PC-9 (cell line): ENCODE measurements at regions not wholly inside any gene's neighbourhood (a gene's known extent, or its start where the extent isn't known, plus 50 kb on each side); places are given as distances from the start of the nearest gene placed in this dataset.

Source experiments
- BruUV-seq: library from RNA; stranded (reverse); fragments of 400-500 nt; replicated peaks from 2 replicates; lab custom pipeline; 2021; lab: Mats Ljungman, UMichigan
- CTCF ChIA-PET: fragments of 300-600 bp; sonication (Branson Sonifier 250); formaldehyde crosslinking; loops from one replicate; lab custom pipeline; 2022; ENCODE audit warnings: antibody characterized with exemption; lab: Charles Lee
- POLR2A ChIA-PET: fragments of 300-600 bp; sonication (Branson Sonifier 250); formaldehyde crosslinking; loops from one replicate; lab custom pipeline; 2022; ENCODE audit warnings: antibody characterized with exemption; ENCODE audit not compliant: unreplicated experiment; lab: Charles Lee
- DNase-seq, 2 experiments: peaks; one replicate each; pipeline versions ENCODE4 v3.0.0 to v3.0.0-alpha.2; 2015 to 2022; ENCODE audit warnings: mixed read lengths in 1 of 2
- H2AFZ ChIP-seq: fragments of 200-600 bp; sonication (generic); 2 replicates; pipeline ENCODE4 v1.8.1; 2017; ENCODE audit warnings: antibody characterized with exemption
- H3F3A ChIP-seq: fragments of 200-600 bp; sonication (generic); 2 replicates; pipeline ENCODE4 v1.8.1; 2017; ENCODE audit warnings: antibody characterized with exemption, mild to moderate bottlenecking, low read depth; ENCODE audit not compliant: insufficient read depth
- H3K27ac ChIP-seq: fragments of 200-600 bp; sonication (generic); 2 replicates; pipeline ENCODE4 v1.6.1; 2016; ENCODE audit warnings: mixed run types
- H3K27me3 ChIP-seq: fragments of 200-600 bp; sonication (generic); 2 replicates; pipeline ENCODE4 v1.6.1; 2016; ENCODE audit warnings: low read depth, mixed run types; ENCODE audit not compliant: insufficient read depth
- H3K36me3 ChIP-seq: fragments of 200-600 bp; sonication (generic); 2 replicates; pipeline ENCODE4 v1.6.1; 2016; ENCODE audit warnings: low read depth, mixed run types
- H3K4me1 ChIP-seq: fragments of 200-600 bp; sonication (generic); replicated peaks from 2 replicates; pipeline ENCODE4 v1.6.1; 2016; ENCODE audit warnings: mixed run types; ENCODE audit not compliant: insufficient read depth
- H3K4me2 ChIP-seq: fragments of 200-600 bp; sonication (generic); 2 replicates; pipeline ENCODE4 v1.6.1; 2017; ENCODE audit warnings: mixed run types
- H3K4me3 ChIP-seq: fragments of 200-600 bp; sonication (generic); 2 replicates; pipeline ENCODE4 v1.6.1; 2016; ENCODE audit warnings: mixed run types
- H3K79me2 ChIP-seq: fragments of 200-600 bp; sonication (generic); 2 replicates; pipeline ENCODE4 v1.6.1; 2017; ENCODE audit warnings: low read depth, mixed run types
- H3K9me2 ChIP-seq: fragments of 200-600 bp; sonication (generic); 2 replicates; pipeline ENCODE4 v1.8.1; 2017; ENCODE audit warnings: mild to moderate bottlenecking; ENCODE audit not compliant: insufficient read depth
- H3K9me3 ChIP-seq: fragments of 200-600 bp; sonication (generic); 2 replicates; pipeline ENCODE4 v1.8.1; 2016; ENCODE audit warnings: low read depth; ENCODE audit not compliant: insufficient read depth
- H4K20me1 ChIP-seq: fragments of 200-600 bp; sonication (generic); 2 replicates; pipeline ENCODE4 v1.8.1; 2017; ENCODE audit not compliant: insufficient read depth
- CTCF ChIP-seq: fragments of 200-600 bp; sonication (generic); conservative IDR thresholded peaks from 2 replicates; pipeline ENCODE4 v1.6.1; 2017; ENCODE audit warnings: mixed run types, antibody characterized with exemption, mild to moderate bottlenecking, moderate library complexity
- EZH2 ChIP-seq: fragments of 200-600 bp; sonication (generic); IDR thresholded peaks from 2 replicates; pipeline ENCODE4 v1.8.0; 2017; ENCODE audit warnings: antibody characterized with exemption, low read depth
- intact Hi-C: fragments of 100-400 bp; cut with micrococcal nuclease; formaldehyde crosslinking; loops from one replicate; pipeline ENCODE4 v1.10.0; 2022; ENCODE audit not compliant: unreplicated experiment

DNA sequence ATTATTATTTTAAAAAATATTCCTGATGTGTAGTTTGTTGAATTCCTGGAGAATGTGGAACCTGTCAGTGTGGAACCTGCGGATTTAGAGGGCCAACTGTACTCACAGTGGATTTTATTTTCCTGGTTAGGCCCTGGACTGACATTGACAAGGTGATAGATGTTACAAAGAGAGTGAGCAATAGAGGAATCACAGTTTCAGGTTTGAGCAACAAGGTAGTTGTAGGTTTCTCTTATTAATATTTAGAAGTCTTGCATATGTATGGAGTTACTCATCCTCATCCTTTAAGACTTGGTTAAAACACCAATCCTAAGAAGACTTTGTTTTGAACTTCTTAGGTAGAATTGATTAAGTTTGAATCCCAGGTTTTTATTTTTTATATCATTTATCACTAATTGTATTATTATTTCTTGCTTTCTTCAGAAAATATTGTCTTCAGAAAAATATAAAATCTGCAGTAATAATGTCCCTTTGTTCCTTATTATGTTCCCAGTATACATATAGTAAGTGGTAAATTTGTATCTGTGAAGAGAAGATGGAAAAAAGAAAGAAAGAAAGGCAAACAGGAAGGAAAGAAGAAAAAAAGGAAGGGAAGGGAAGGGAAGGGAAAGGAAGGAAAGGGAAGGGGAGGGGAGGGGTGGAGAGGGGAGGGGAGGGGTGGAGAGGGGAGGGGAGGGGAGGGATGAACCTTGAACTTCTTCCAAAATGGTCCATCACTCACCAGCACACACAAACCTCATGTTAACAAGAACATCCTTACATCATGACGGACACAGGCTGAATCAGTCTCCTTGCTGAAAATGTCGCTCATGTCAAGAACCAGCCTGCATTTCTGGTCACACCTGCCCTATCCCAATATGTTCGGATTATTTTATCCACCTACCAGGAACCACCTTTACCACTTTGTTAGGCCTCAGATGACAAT is 867.2 kb downstream of the CDH11 start:
- ChIA-PET POLR2A (no interaction called here), CTCF (no interaction called here)
- Histone ChIP-seq H3F3A (no peaks in the 10 kb centered on the region), H3K27me3 (no peaks in the 10 kb centered on the region; the same call in 1 of the 2 replicates), H3K9me3 (no peaks in the 10 kb centered on the region), H3K9me2 (no peaks in the 10 kb centered on the region; the same call in 1 of the 2 replicates), H2AFZ (no peak overlapping the region), H3K79me2 (no peaks in the 10 kb centered on the region), H4K20me1 (no peaks in the 10 kb centered on the region), H3K4me2 (no peak overlapping the region), H3K4me1 (no peaks in the 10 kb centered on the region), H3K4me3 (no peak overlapping the region), H3K36me3 (no peaks in the 10 kb centered on the region), H3K27ac (no peak overlapping the region)
- no TSS peak for BruUV-seq
- intact Hi-C loops, result no loop called here
- TF ChIP-seq EZH2 (no peak), CTCF (no peak)
- no peak for DNase-seq

DNA sequence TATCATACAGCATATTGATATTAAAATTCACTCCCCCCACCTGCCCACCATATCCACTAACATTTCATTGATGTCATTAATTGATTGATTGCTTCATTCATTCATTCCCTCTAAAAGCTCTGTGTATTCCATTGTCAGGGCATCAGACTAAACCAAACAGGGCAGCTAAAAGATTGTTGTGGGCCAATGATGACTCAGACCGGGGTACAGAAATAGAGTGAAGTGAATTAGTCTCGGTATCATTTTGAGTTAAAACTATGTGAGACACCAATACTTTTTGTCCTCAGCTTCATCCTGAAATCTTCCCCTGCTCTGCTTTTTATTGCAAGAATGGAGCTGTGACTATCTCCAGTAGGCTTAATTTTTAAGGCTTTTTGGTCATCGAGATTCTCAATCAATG is 868.3 kb downstream of the CDH11 start:
- Histone ChIP-seq H3K79me2 (no peaks in the 10 kb centered on the region), H3K27ac (no peak overlapping the region), H3K4me3 (no peak overlapping the region), H3K27me3 (no peaks in the 10 kb centered on the region), H3K36me3 (no peaks in the 10 kb centered on the region), H2AFZ (no peak overlapping the region), H3K4me2 (no peak overlapping the region), H3K4me1 (no peaks in the 10 kb centered on the region), H3K9me3 (no peaks in the 10 kb centered on the region), H3F3A (no peaks in the 10 kb centered on the region), H4K20me1 (no peaks in the 10 kb centered on the region), H3K9me2 (no peaks in the 10 kb centered on the region; the same call in 1 of the 2 replicates)
- POLR2A ChIA-PET, result no interaction called here
- DNase-seq, result no peak
- BruUV-seq, result no TSS peak
- CTCF ChIA-PET, result no interaction called here
- intact Hi-C loops, result no loop called here
- TF ChIP-seq CTCF (no peak), EZH2 (no peak)

DNA sequence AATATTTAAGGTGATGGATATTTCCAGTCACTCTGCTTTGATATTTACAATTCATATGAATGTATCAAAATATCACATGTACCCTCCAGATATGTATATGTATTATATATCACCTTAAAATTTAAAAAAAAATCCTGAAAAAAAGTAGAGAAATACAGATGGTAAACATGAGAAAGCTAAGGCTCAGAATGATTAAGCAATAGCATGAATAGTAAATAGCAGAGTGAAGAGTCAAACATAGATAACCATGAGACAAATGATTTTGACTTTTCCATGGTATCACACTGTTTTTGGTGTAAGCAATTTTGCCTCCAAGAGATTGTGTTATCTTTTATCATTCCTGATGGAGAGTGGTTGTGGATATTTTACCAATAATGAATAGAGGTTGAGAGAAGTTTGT is 868.8 kb downstream of the CDH11 start:
- no TSS peak for BruUV-seq

More for the DNA sequence above, 868.8 kb downstream of the CDH11 start:
- no peaks in the 10 kb centered on the region for H3F3A ChIP-seq
- H4K20me1 ChIP-seq, result no peaks in the 10 kb centered on the region
- H3K36me3 ChIP-seq, result no peaks in the 10 kb centered on the region
- no peaks in the 10 kb centered on the region for H3K79me2 ChIP-seq
- TF ChIP-seq CTCF (no peak), EZH2 (no peak)
- H3K4me2 ChIP-seq, result no peak overlapping the region
- H2AFZ ChIP-seq, result no peak overlapping the region
- H3K27me3 ChIP-seq, result no peaks in the 10 kb centered on the region
- DNase-seq, result no peak
- no peaks in the 10 kb centered on the region for H3K4me1 ChIP-seq
- ChIA-PET CTCF (no interaction called here), POLR2A (no interaction called here)
- intact Hi-C loops, result no loop called here
- H3K4me3 ChIP-seq, result no peak overlapping the region
- no peaks in the 10 kb centered on the region for H3K9me3 ChIP-seq
- no peak overlapping the region for H3K27ac ChIP-seq
- no peaks in the 10 kb centered on the region; the same call in 1 of the 2 replicates for H3K9me2 ChIP-seq
